NCI-H146 (cell line): ENCODE measurements at regions not wholly inside any gene's neighbourhood (a gene's known extent, or its start where the extent isn't known, plus 50 kb on each side); places are given as distances from the start of the nearest gene placed in this dataset.

Experiments used
- DNase-seq: peaks from one replicate; lab custom pipeline; 2025; lab: John Stamatoyannopoulos, UW

GRCh38 chr12:19712041-19712440, 272.7 kb downstream of the AEBP2 start:
- DNase-seq = no peak

- no peak for DNase-seq
Measured at GRCh38 chr12:19718401-19718800, 279.1 kb downstream of the AEBP2 start.

GRCh38 chr12:19719672-19720071, 280.4 kb downstream of the AEBP2 start:
- no peak for DNase-seq

DNA sequence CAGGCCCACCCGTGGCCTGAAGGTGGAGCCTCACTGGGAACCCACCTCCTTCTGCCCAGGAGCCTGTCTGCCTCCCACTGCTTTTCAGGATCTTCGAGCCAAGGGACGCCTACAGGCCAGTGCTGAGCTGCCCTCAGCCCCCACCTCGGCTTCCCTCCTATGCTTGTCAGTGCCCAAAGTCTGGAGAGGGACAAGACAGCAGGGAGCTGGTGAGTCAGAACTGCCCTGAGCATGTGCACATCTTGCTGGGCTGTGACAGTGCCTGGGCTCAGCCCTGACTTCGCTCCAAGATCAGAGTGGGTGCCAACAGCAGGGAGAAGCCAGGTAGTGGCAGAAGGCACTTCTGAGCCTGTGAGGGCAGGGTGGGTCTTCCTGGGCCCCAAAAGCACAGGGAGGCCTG, 286.8 kb downstream of the AEBP2 start:
- no peak for DNase-seq

DNA sequence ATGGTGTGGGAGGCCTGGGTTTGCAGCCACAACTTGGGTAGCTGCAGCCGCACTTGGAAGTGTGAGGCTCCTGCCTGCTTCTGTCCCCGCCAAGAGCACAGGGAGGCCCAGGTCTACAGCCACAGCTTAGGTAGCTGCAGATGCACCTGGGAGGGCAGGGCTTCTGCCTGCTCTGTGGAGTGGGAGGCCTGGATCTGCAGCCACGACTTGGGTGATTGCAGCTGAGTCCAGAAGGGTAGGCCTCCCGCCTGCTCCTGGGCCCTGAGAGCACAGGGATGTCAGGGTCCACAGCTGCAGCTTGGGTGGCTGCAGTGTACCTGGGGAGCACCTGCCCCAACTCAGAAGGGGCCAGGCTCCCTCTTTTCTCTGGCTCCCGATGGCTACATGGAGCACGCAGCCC, 287.3 kb downstream of the AEBP2 start:
- DNase-seq = no peak

GRCh38 chr12:19737019-19737418, 297.7 kb downstream of the AEBP2 start:
- no peak for DNase-seq

DNA sequence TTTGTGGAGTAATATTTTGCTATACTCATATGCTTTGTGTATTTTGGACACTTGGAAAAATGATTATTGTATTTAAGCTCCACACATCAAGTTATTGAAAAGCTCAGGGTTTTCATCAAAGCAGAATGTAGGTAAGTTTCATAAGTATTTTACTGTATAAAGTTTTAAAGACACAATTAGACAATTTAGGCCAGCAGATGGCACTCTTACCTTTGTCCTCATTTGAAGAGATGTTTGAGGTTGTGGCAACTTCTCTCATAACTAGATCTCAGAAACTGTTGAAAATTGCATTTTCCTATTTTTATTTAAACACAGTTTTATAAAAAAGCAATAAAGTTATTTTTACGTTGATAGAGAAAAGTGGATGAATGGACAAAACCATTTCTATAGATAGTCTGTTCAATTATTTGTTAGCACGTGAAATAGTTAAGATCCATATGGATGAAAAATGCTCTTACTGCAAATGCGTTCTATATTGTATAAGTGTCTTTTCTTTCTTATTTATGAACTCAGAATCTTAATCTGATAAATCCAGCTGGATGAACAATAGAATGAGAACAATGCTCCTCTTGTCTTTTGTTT, 300.0 kb downstream of the AEBP2 start:
- DNase-seq = peak; percentile 55

DNA sequence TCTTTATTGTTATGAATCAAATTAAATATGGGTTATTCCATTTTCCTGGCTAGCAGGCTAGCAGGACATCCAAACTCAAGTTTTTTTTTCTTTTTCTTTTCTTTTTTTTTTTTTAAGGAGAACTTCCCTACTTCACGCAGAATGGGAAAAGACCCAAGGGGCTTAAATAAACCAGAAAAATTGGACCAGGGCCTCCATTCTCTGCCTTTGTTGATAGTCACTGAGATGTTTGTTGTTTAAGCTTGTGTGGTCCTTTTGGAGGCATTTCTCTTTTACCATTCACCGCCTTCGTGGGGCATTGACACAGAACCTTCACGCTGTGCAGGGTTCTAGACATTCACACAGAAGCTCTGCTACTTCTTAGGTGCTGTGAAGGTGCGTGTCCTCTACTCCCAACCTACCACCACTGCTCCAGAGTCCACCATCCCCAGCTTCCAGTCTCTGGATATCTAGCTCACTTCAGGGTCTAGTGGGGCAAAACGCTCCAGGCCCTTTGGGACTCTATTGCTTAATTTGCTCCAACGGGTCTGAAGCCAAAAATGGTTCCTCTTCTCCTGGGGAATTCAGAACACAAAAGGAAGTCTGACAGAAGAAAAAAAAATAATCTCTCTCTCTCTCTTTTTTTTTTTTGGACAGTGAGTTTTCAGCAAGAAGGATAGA, 301.3 kb downstream of the AEBP2 start:
- no peak for DNase-seq

DNA sequence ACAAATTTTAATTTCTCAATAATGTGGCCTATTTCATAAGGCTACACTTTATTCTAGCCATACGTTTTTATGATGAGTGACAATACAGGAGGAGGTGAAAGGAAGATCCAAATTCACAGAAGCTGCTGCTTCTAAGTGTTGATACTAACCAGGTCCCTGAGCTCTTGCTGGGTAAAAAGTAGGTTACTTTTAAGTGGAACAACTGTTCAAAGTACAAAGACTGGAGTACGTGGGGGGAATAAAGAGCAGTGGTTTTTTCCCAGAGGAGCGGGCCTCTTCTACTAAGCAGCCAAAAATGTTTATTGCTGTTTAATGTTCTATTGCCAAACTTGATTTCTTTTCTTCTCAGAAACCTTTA, 301.8 kb downstream of the AEBP2 start:
- DNase-seq = no peak

GRCh38 chr12:19744705-19745218, 305.5 kb downstream of the AEBP2 start:
- DNase-seq = no peak

DNA sequence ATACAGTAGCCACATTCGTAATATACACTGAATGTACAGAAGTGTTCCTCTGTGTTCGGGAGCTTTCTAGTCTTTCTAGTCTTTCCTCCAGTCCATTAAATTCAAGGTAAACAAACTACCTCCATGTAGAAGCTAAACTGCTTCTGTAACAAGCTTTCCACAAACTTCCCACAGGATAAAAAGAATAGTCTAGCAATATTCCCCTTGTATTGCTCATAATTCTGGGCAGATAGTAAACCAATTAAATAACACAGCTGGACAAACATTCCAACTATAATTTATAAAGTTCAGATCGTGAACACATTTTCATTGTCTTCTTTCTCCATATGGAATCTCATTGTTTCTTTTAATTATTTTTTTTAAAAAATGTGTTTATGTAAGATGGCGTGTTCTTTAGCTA, 307.2 kb downstream of the AEBP2 start:
- no peak for DNase-seq

DNA sequence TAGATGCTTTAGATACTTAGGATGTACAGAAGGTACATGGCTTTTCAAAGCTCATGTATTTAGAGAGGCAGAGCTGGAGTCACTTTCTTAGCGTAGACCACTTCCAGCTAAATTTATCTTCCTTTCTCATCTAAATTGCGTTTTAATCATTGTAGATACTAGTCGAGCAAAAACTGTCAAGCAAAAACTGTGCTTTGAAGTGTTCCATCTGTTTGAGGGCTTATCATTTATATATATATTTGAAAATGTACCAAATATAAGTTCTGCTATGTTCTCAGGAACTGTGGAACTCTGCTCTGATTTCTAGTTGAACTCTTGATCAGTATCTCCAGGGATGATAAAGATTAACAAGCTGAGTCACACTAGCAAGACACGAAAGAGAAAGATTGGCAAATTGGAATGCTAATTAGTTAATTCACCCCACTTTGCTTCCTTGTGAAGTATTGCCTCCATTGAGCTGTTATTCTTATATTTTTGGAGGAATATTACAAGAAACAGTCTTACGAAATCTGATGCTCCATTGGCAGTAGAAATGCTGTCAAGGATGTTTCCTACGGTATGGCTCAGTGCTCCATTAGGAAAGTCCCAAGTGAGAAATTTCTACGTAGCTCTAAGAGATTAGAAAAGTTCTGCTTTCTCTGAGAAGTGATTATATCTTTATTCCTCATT, 310.7 kb downstream of the AEBP2 start:
- DNase-seq = no peak

- no peak for DNase-seq
Measured at GRCh38 chr12:19751078-19751477, 311.8 kb downstream of the AEBP2 start.

- DNase-seq = no peak
Measured at GRCh38 chr12:19752712-19753111, 313.4 kb downstream of the AEBP2 start.

- DNase-seq = no peak
Measured at GRCh38 chr12:19755136-19755535, 315.8 kb downstream of the AEBP2 start.

- peak; percentile 55 for DNase-seq
Measured at GRCh38 chr12:19757317-19757877, 318.1 kb downstream of the AEBP2 start.

GRCh38 chr12:19759227-19759626, 319.9 kb downstream of the AEBP2 start:
- no peak for DNase-seq

GRCh38 chr12:19760611-19761010, 321.3 kb downstream of the AEBP2 start:
- DNase-seq = no peak

- no peak for DNase-seq
Measured at GRCh38 chr12:19761463-19761862, 322.2 kb downstream of the AEBP2 start.

- DNase-seq = no peak
Measured at GRCh38 chr12:19763488-19763887, 324.2 kb downstream of the AEBP2 start.

- no peak for DNase-seq
Measured at GRCh38 chr12:19764408-19764807, 325.1 kb downstream of the AEBP2 start.

GRCh38 chr12:19771858-19772257, 332.6 kb downstream of the AEBP2 start:
- no peak for DNase-seq

GRCh38 chr12:19772776-19773175, 333.5 kb downstream of the AEBP2 start:
- DNase-seq = no peak
